GM18870 (cell line): ENCODE measurements at regions not wholly inside any gene's neighbourhood (a gene's known extent, or its start where the extent isn't known, plus 50 kb on each side); places are given as distances from the start of the nearest gene placed in this dataset.

Experiments
- ATAC-seq: cut with Tn5 transposase; IDR thresholded peaks from one replicate; pipeline ENCODE4 v1.9.1; 2021; ENCODE audit warnings: moderate library complexity; ENCODE audit not compliant: unreplicated experiment

DNA sequence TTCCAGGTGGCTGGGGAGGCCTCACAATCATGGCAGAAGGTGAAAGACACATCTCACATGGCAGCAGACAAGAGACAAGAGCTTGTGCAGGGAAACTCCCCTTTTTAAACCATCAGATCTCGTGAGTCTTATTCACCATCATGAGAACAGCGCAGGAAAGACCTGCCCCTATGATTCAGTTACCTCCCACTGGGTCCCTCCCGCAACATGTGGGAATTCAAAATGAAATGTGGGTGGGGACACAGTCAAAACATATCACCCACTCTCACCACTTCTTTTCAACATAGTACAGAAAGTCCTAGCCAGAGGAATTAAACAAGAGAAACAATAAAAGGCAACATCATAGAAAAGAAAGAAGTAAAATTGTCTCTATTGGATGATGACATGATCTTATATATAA, 223.4 kb upstream of the SLC24A2 start:
- ATAC-seq, result no peak

DNA sequence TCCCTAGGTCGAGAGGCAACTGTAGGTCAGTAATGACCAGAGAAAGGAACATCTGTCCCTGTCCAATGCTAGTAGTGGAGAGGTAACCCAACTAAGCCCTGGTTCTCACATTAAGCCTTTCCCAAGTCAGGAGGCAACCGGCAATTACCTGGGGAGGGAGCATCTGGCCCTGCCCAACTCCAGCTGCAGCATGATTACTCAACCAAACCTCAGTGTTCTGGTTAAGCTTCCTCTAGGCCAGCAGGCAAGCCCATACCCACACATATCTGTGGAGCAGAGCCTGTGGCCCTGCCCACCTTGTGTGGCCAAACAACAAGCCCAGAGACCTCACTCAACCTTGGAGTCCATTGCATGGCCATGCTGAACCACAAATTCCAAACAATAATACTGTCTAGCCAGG, 220.8 kb upstream of the SLC24A2 start:
- no peak for ATAC-seq

DNA sequence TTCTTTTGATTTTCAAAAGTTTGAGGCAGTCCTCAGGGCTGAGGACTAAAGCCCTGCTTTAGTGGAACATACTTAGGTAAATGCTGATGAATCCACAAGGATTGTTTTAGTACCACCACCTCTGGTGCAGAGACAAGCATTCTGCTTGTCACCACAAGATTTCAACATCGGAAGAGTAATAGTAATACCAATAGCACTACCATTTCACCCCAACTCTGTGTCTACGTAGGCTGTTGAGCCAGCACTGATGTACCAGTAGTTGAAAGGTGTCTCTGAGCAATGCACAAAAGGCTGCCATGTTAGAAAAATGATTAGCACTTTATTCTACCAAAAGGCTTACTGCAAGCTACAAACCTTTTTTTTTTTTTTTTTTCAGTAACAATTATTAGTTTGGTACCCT, 213.2 kb upstream of the SLC24A2 start:
- no peak for ATAC-seq

DNA sequence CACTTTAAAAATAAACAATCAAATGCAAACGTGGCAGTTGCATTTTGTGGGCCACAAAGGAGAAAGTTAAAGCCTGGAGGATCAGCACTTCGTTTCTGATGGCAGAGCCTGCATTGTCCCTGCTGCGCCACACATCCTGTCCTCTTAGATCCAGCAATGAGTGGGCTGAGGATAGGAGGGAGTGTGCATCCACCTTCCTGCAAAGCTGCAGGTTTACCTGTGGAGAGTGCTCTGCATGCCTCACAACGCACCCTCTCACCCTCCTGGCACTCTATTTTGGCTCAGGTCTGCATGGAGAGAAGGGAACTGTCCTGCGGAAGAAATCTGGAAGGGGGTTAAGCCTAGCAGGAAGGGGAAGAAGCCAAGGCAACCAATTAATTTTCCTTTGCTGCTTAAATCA, 212.2 kb upstream of the SLC24A2 start:
- no peak for ATAC-seq

DNA sequence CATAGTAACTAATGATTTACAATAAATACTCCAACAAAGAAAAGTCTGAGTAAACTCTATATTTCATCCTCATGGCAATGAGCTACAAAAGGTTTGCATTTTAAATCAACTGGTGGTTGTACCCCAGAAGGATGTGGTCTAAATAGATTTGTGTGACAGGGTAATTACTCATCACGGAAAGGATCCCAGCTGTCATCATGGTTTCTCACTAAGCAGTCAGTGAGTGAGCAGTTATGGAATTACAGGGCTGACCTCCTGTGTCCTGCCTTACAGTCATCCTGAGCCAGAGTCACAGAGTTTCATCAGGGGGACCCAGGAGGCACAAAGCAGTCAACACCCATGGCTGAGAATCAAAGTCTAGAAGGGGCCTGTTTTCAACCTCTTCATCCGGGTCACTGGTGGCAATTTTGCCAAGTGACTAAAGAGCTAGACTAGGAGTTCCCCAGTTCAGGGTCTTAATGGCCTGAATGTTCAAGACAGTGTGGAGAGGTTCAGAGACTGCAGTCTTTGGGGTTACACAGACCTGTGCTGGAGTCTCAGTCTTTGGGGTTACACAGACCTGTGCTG, 210.7 kb upstream of the SLC24A2 start:
- ATAC-seq, result peak; percentile 96

DNA sequence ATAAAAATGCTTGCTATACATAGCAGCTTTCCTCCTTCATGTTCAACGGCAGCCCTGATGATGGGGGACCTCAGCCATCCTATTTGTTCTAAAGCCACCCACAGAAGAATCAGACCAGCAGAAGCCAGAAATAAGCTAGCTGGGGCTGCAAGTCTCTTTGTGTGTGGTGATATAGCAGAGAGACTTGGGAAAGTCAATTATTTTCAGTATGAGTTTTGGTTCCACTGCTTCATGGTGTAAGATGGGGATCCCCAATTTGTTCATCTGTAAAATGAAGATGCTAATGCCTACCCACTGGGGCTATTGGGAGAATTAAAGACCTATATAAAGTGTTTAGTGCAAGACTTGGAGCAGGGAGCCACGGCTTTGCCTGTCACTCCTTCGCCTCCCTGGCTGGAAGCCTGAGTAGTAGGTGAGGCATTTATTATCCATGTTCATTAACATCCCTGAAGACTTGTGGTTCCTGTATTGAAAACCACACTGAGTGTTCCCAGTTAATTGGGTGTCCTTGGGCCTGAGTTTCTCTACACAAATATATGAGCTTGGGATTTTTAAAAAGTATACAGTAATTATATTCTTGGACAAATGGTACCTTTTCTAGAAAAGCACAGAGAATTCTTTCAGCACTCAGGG, 210.1 kb upstream of the SLC24A2 start:
- ATAC-seq, result peak; percentile 33

DNA sequence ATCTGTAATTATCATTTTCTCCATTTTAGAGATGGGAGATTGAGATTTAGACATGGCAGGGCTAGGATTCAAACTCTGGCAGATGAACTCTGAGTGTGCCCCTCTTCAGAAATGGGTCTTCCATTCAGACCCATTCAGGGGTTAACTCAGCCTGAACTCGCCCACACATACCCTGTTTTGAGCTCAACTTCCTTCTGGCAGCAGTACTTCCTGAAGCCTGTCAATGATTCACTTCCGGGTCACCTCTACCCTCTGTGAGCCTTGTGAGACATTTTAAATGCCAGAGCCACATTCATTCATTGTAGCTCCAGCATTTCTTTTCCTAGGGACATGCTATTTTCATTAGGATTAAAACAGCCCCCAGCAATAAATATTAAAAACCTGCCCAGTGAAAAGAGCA, 209.3 kb upstream of the SLC24A2 start:
- no peak for ATAC-seq

DNA sequence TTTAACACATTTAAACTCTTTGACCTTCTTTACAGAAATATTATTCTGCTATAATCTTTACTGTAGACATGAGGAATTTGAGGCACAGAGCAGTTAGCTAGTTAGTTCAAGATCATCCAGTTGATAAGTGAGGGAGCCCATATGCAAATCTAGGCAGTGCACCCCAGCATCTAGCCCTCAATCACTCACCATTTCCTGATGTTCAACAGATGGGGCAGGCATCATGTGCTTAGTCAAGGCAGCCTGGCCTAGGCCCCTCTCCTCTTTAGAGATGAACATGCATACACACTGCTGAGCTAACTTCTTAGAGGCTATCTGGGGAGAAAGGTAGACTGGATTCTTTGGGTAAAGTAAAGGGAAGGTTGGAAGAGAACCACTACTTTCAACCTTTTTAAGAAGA, 206.8 kb upstream of the SLC24A2 start:
- no peak for ATAC-seq

DNA sequence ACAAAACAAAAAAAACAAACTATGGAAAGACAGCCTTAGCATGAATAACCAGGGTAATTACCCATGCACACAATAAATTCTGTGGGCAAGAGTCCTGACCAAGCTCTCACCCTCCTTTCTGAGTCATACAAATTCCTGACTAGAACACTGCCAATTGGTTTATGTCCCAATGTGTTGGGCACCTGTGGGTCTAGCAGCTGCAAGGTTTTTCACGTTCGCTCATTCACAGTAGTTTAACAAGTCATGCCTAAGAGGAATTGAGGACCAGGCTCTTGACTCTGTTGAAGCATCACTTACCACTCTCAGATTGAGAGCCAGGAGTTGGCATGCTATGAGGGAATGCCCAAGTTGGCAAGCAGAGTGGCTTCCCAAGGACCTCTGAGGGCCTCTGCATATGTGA, 205.5 kb upstream of the SLC24A2 start:
- no peak for ATAC-seq

DNA sequence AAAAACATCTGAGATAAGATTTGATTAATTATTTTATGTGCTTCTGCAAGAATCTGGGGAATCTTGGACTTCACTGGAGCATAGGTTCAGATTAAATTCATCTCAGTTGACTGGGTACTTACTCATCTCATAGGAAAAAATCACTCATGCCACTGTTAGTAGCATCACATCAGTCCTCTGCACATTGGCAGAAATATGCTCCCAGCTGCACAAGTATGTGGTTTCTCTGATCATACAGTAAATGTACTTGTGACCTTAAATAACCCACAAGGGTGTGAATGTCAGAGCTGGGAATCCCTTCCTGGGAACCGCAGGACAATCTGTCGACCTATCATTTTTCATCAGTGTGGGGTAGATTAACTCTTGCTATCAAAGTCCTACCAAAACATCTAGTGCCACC, 203.7 kb upstream of the SLC24A2 start:
- ATAC-seq, result no peak

DNA sequence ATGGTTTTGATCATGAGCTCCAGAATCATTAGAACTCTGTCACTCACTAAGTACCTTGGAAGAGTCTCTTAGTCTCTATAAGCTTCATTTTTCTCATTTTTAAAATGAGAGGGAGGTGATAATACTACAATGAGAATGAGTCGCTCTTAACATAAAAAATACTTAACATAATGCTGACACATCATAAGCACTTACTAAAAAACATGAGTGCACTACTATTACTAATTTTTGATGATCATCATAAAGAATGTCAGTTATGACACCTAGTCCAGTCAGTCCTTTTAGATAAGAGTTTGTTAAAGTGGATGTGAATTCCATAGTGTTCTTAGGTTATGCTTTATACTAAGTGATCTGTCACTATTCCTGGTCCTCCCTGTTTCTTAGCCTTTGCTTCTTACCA, 200.4 kb upstream of the SLC24A2 start:
- no peak for ATAC-seq

DNA sequence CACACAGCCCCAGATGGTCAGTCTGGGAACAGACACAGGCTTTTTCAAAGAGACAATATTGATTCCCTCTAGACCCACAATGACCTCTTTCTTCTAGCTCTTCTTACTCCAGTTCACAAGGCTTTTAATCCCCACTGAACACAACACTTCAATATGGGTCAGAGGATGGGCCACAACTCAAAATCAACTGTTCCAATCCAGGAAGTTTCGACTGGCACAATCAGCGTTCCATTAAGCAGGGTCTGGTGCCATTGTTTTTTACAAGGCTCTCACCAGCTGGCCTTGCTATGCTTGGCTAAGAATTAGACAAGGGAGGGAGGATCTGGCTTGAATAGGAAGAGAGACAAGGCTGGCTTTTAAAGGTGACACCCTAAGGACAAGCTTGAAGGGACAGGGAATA, 199.4 kb upstream of the SLC24A2 start:
- no peak for ATAC-seq

DNA sequence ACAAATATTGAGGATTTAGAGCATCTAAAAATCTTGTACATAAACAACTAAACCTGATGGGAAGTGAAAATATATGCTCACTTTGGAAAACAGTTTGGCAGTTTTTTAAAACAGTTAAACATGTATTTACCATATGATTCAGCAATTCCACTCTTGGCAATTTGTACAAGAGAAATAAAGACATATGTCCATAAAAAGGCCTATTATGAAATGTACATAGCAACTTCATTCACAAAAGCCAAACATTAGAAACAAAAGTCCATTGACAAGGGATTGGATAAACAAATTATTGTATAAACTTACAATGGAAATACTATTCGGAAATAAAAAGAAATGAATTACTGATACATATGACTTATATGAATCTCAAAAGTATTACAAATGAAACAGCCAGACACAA, 196.2 kb upstream of the SLC24A2 start:
- ATAC-seq, result no peak

DNA sequence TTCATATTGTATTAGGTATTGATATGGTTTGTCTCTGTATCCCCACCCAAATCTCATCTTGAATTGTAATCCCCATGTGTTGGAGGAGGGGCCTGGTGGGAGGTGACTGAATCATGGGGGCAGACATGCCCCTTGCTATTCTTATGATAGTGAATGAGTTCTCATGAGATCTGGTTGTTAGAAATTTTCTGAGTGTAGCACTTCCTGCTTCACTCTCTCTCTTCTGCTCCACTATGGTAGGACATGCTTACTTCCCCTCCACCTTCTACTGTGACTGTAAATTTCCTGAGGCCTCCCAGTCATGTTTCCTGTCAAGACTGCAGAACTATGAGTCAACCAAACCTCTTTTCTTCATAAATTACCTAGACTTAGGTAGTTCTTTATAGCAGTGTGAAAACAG, 187.4 kb upstream of the SLC24A2 start:
- no peak for ATAC-seq

DNA sequence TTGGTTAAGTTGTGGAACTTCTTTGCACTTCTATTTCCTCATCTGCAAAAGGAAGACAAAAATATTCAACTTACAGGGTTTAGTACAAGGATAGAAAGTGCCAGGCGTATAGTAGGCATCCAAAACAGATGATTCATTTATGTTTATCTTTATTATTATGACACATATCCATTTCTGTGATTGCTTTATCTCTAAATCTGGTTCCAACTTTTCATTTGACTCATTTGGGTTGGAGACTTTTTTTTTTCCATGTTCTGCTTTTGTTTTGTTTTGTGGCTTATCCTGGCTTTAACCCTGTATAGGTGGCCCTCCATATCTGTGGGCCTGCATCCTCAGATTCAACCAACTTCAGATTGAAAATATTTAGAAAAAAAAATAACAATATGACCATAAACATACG, 186.7 kb upstream of the SLC24A2 start:
- no peak for ATAC-seq

DNA sequence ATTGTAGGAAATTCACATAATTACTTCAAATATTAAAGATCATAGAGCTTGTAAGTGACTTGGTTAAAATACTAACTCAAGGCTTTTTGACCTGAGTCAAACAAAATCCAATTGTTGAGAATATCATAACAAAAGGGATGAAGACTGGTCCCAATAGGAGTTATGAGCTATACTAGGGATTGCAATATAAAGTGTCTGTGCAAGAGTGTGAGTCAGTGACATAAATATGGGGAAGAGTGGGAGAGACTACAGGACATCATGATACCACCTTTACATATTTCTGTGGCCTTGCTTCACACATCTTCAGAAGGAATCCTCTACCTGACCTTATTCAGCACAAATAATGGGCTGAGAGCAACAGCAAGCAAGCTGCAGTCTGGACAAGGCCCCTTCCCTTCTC, 180.9 kb upstream of the SLC24A2 start:
- ATAC-seq, result no peak

DNA sequence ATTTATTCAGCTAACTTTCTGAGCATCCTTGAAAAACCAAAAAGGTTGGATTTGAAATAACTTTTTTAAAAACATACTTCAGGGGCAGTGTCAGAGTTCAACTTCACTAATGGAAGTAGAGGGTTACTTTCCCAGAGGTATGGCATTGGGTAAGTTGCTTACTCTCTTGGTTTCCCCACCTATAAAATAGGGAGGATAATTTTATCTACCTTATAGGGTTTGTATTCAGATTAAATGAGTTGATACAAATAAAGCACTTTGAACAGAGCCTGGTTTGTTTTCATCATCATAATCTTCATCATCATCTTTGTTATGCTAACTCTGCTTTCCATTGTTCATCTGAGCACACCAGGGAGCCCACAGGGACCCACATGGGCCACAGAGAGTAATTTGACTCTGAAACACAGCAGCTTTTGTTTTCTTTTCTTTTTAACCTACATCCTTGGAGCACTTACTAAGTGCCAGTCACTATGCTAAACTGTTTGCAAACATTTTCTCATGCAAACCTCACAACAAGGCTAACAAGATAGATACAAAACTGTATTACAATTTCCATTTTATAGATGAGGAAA, 179.1 kb upstream of the SLC24A2 start:
- no peak for ATAC-seq

DNA sequence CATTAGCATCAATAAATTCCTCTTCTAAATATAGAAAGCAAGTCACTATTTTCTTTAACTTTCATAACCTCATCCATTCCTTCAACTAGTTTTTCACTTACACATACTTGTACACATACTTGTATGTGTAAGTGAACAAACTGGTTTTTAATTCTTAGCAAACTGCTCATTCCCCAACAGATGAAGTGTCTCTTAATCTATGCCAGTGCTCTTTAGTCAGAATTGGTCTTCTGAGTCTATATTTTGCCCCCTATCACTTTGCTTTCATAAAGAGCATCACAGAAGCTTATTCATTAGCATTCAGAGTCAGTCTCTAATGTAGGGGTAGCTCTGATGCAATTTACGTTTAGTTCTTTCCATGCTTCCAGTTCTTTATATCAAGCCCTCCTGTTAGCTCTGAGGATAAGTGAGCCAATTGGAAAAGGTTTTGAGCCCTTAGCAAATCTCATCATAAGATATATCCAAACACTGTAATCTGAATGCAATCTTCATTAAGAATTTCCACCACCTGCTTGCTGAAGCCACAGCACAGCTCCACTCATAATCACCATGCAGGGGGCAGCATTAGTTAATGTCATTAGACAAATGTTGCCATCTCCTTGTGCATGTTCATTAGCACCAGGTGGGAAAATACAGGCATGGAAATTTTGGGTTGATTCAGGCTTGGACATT, 178.5 kb upstream of the SLC24A2 start:
- no peak for ATAC-seq

DNA sequence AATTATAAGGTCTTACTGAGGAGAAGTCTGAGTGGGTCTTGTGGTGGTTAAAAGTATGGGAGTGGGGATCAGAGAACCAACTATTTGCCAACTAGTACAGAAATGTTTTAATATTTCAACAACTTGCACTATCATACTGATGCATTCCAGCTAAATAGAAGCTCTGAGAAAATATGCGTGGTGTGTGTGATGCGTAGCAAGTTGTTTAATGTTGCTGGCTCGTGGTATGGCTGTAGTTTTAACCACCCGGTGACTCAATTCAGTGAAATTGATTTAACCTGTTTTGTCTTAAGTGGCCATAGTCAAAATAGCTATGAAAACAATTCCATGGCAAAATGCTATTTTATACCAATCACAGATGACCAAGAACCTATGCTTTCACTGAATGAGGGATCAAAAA, 176.5 kb upstream of the SLC24A2 start:
- ATAC-seq, result no peak

DNA sequence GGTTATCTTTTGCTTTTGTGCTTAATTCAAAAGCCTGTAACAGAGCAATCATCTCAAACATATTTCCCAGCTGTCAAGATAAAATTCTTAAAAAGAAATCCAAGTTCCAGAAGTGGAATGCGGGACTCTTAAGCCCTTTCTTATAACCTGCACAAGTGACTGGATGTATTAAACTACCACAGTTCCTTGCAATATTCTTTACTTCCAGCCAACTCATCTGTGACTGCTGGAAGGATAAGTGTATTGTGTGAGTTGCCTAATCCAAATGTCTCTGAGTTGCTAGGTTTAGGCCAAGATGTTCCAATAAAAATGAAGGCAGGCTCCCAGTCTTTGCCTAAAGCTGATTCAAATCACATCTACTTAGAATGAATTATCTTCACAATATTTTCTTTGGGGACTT, 159.2 kb upstream of the SLC24A2 start:
- no peak for ATAC-seq

DNA sequence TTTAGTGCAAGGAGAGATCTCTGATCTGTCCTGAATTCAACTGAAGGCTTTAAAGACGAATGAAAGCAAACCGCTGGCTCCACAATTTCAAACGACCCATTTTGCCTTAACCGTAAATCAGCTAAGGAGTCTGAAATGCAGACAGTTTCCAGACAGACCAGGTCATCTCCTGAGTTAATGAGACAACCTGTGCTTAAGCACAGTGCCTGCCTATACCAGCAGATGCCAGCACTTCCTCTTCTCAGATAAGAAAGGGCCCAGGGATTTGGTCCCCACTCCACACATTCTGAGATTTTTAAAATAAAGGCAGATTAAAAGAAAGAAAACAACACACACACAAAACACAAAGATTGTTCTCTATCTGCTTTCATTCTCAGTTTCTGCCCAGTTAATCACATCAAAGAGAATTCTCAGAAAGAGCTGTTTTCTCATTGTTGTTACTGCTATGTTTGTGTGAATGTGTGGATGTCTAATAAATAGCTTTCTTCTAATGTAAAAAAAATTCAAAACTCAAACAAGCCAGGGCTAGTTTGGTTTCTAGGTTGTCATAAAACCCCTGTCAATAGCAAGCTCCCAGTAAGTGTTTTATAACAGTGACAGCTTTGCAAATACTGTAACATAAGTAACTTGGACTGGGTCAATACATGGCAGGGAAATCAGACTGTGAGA, 157.7 kb upstream of the SLC24A2 start:
- ATAC-seq, result no peak

DNA sequence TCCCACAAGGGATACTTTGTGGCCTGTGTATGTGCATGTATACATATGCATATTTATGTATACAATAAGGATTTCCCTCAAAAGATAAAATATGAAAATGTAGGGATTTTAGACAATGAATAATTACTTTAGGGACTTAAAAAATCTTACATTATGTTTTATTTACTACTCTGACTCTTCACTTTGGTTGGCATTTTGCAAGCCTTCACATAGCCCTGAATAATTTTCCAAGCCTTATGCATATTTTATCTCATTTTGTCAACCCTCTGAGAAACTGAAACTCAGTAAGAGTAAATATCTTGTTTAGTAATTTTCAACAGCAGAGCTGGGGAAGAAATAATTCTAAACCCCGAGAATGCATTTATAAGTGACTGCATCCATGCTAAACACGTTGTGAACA, 153.0 kb upstream of the SLC24A2 start:
- no peak for ATAC-seq
